SK-N-SH (cell line): ENCODE measurements at regions not wholly inside any gene's neighbourhood (a gene's known extent, or its start where the extent isn't known, plus 50 kb on each side); places are given as distances from the start of the nearest gene placed in this dataset.

ENCODE experiments used
- CTCF ChIA-PET: fragments of 300-600, 350-600 bp; formaldehyde crosslinking; extraction: SDS; loops from one replicate; lab custom pipeline; 2021; lab: Yijun Ruan, JAX
- POLR2A ChIA-PET: fragments of 350-600 bp; sonication (Branson Sonifier 250); formaldehyde crosslinking; extraction: SDS; loops from one replicate; lab custom pipeline; 2020; ENCODE audit warnings: antibody characterized with exemption, inconsistent platforms; lab: Yijun Ruan, JAX
- DNase-seq: peaks from one replicate; pipeline ENCODE4 v3.0.0; 2012
- H2AFZ ChIP-seq: fragments of 200-600 bp; sonication (generic); 2 replicates; pipeline ENCODE4 v1.8.1; 2016; ENCODE audit warnings: antibody characterized with exemption, mild to moderate bottlenecking, low read depth
- H3F3A ChIP-seq: fragments of 200-600 bp; sonication (generic); replicated peaks from 2 replicates; pipeline ENCODE3; 2016; ENCODE audit warnings: antibody characterized with exemption, mild to moderate bottlenecking; ENCODE audit not compliant: insufficient read depth
- H3K27ac ChIP-seq, 2 experiments: fragments of 200-500 bp in 1 of 2; fragments of 200-600 bp in 1 of 2; sonication (Bioruptor generic) in 1 of 2; sonication (generic), shearing (Covaris generic) in 1 of 2; 2 replicates each; pipeline versions ENCODE4 v1.5.1 to v1.6.1; 2014 to 2016; ENCODE audit warnings: low read depth in 2 of 2, inconsistent platforms in 1 of 2, low read length in 1 of 2, mild to moderate bottlenecking in 1 of 2, mixed read lengths in 1 of 2
- H3K27me3 ChIP-seq: fragments of 200-600 bp; sonication (generic), shearing (Covaris generic); 2 replicates; pipeline ENCODE4 v1.6.1; 2016; ENCODE audit warnings: mixed run types; ENCODE audit not compliant: insufficient read depth
- H3K36me3 ChIP-seq, 2 experiments: fragments of 200-500 bp in 1 of 2; fragments of 200-600 bp in 1 of 2; sonication (Bioruptor generic) in 1 of 2; sonication (generic) in 1 of 2; replicated peaks in 1 of 2; 2 replicates each; pipeline versions ENCODE3 to v1.5.1; 2014 to 2016; ENCODE audit warnings: low read length in 1 of 2, mild to moderate bottlenecking in 1 of 2; ENCODE audit not compliant: insufficient read depth in 2 of 2, control insufficient read depth in 1 of 2
- H3K4me1 ChIP-seq, 2 experiments: fragments of 200-500 bp in 1 of 2; fragments of 200-600 bp in 1 of 2; sonication (Bioruptor generic) in 1 of 2; sonication (generic), shearing (Covaris generic) in 1 of 2; 2 replicates each; pipeline versions ENCODE4 v1.5.1 to v1.6.1; 2014 to 2016; ENCODE audit warnings: low read depth in 1 of 2, low read length in 1 of 2, mixed run types in 1 of 2; ENCODE audit not compliant: insufficient read depth in 2 of 2, control insufficient read depth in 1 of 2
- H3K4me2 ChIP-seq: fragments of 200-600 bp; sonication (generic), shearing (Covaris generic); 2 replicates; pipeline ENCODE4 v1.6.1; 2017; ENCODE audit warnings: mixed run types
- H3K4me3 ChIP-seq, 2 experiments: fragments of 200-500 bp in 1 of 2; fragments of 200-600 bp in 1 of 2; sonication (Bioruptor generic) in 1 of 2; sonication (generic), shearing (Covaris generic) in 1 of 2; 2 replicates each; pipeline versions ENCODE4 v1.5.1 to v1.8.1; 2014 to 2016; ENCODE audit warnings: low read depth in 2 of 2, inconsistent platforms in 1 of 2, low read length in 1 of 2, mild to moderate bottlenecking in 1 of 2, mixed read lengths in 1 of 2, moderate library complexity in 1 of 2
- H3K79me2 ChIP-seq: fragments of 200-600 bp; sonication (generic); 2 replicates; pipeline ENCODE4 v1.8.1; 2017; ENCODE audit warnings: mild to moderate bottlenecking; ENCODE audit not compliant: insufficient read depth
- H3K9ac ChIP-seq: fragments of 200-600 bp; sonication (generic); 2 replicates; pipeline ENCODE4 v1.6.1; 2017; ENCODE audit warnings: mixed run types
- H3K9me2 ChIP-seq: fragments of 200-600 bp; sonication (generic); 2 replicates; pipeline ENCODE4 v1.6.1; 2017; ENCODE audit warnings: mixed run types
- H3K9me3 ChIP-seq: fragments of 200-600 bp; sonication (generic); 2 replicates; pipeline ENCODE4 v1.6.1; 2017; ENCODE audit warnings: mixed run types, mild to moderate bottlenecking, moderate library complexity
- H4K20me1 ChIP-seq: fragments of 200-600 bp; sonication (generic); 2 replicates; pipeline ENCODE4 v1.6.1; 2017; ENCODE audit warnings: mild to moderate bottlenecking, mixed run types; ENCODE audit not compliant: insufficient read depth
- CHD2 ChIP-seq: fragments of 150-350 bp; IDR thresholded peaks from 2 replicates; pipeline ENCODE4 v1.6.1; 2018; ENCODE audit warnings: low read length; ENCODE audit not compliant: partially characterized antibody
- CTCF ChIP-seq: fragments of 200-600 bp; sonication (generic); IDR thresholded peaks from 2 replicates; pipeline ENCODE4 v1.6.1; 2017; ENCODE audit warnings: antibody characterized with exemption, mild to moderate bottlenecking, moderate library complexity
- EP300 ChIP-seq, 2 experiments: IDR thresholded peaks; 2 replicates each; pipeline versions ENCODE4 v1.4.0 to v1.6.1; 2012; ENCODE audit warnings: borderline replicate concordance in 1 of 2, low read depth in 1 of 2, low read length in 1 of 2
- EZH2phosphoT487 ChIP-seq: fragments of 200-600 bp; sonication (generic); IDR thresholded peaks from 2 replicates; pipeline ENCODE4 v1.6.1; 2017; ENCODE audit warnings: low read depth, mixed run types, mild to moderate bottlenecking, antibody characterized with exemption, moderate library complexity, borderline replicate concordance
- FOXJ3 ChIP-seq: sonication (generic); formaldehyde crosslinking; IDR thresholded peaks from 2 replicates; pipeline ENCODE4 v1.5.1; 2020; ENCODE audit warnings: mild to moderate bottlenecking, missing genetic modification reagents
- FOXM1 ChIP-seq: IDR thresholded peaks from 2 replicates; pipeline ENCODE4 v1.4.0; 2012; ENCODE audit warnings: low read depth, mild to moderate bottlenecking
- GABPA ChIP-seq: IDR thresholded peaks from 2 replicates; pipeline ENCODE4 v1.4.0; 2012; ENCODE audit warnings: low read depth, mild to moderate bottlenecking
- JUND ChIP-seq: IDR thresholded peaks from 2 replicates; pipeline ENCODE4 v1.4.0; 2012
- MEF2A ChIP-seq: IDR thresholded peaks from 2 replicates; pipeline ENCODE4 v1.4.0; 2012; ENCODE audit warnings: low read depth, borderline replicate concordance
- MXI1 ChIP-seq: IDR thresholded peaks from 2 replicates; pipeline ENCODE4 v1.6.1; 2012; ENCODE audit warnings: mild to moderate bottlenecking, low read depth, low read length, improper control_type of control experiment
- POLR2AphosphoS5 ChIP-seq: IDR thresholded peaks from 2 replicates; pipeline ENCODE4 v1.6.1; 2012; ENCODE audit warnings: low read depth, low read length
- RFX5 ChIP-seq: IDR thresholded peaks from 2 replicates; pipeline ENCODE4 v1.6.1; 2012; ENCODE audit warnings: mild to moderate bottlenecking, improper control_type of control experiment, low read length
- RXRA ChIP-seq: IDR thresholded peaks from 2 replicates; pipeline ENCODE4 v1.4.0; 2012; ENCODE audit warnings: low read depth, mild to moderate bottlenecking, borderline replicate concordance
- SMC3 ChIP-seq: IDR thresholded peaks from 2 replicates; pipeline ENCODE4 v1.6.1; 2012; ENCODE audit warnings: low read depth, low read length, improper control_type of control experiment
- TCF12 ChIP-seq: IDR thresholded peaks from 2 replicates; pipeline ENCODE4 v1.4.0; 2012
- TEAD4 ChIP-seq: IDR thresholded peaks from 2 replicates; pipeline ENCODE4 v1.4.0; 2012; ENCODE audit warnings: mild to moderate bottlenecking, borderline replicate concordance; ENCODE audit not compliant: insufficient read depth
- USF1 ChIP-seq: IDR thresholded peaks from 2 replicates; pipeline ENCODE4 v1.4.0; 2012; ENCODE audit warnings: low read depth, borderline replicate concordance
- YY1 ChIP-seq: IDR thresholded peaks from 2 replicates; pipeline ENCODE4 v1.4.0; 2012; ENCODE audit warnings: low read depth, mild to moderate bottlenecking
- WGBS: methylation state at CpG from one replicate; pipeline ENCODE4 v1.1.6; 2017; ENCODE audit warnings: low lambda C conversion rate; 5-methylcytosine and 5-hydroxymethylcytosine counted together
- TF ChIP-seq, protein P1 (sequence below): IDR thresholded peaks from 2 replicates; pipeline ENCODE4; 2012
- TF ChIP-seq, protein P2 (sequence below): IDR thresholded peaks from 2 replicates; pipeline ENCODE4 v1.4.0; 2012; ENCODE audit warnings: low read depth
- TF ChIP-seq, protein P3 (sequence below): fragments of 150-350 bp; IDR thresholded peaks from 2 replicates; pipeline ENCODE4 v1.6.1; 2016; ENCODE audit warnings: mild to moderate bottlenecking, low read depth, low read length

- H3K9ac ChIP-seq: no peak overlapping the region
- H4K20me1 ChIP-seq: no peaks in the 10 kb centered on the region
- no peak overlapping the region for H3K27ac ChIP-seq
- H3K4me2 ChIP-seq: no peak overlapping the region
- H3K27me3 ChIP-seq: no peaks in the 10 kb centered on the region
- no peak for DNase-seq
- H3K4me3 ChIP-seq: no peak overlapping the region
- peaks cover 3% of the 10 kb centered on the region; the same call in 1 of the 2 replicates for H3K9me2 ChIP-seq
- H3F3A ChIP-seq: no peaks in the 10 kb centered on the region
- ChIA-PET POLR2A (no interaction called here), CTCF (no interaction called here)
- no peak overlapping the region for H2AFZ ChIP-seq
- no peaks in the 10 kb centered on the region for H3K9me3 ChIP-seq
- H3K36me3 ChIP-seq: no peaks in the 10 kb centered on the region
- no peaks in the 10 kb centered on the region for H3K4me1 ChIP-seq
- TF ChIP-seq RFX5 (no peak), EZH2phosphoT487 (no peak), CTCF (no peak), MXI1 (no peak), YY1 (no peak), POLR2AphosphoS5 (no peak), TEAD4 (no peak), SMC3 (no peak), RXRA (no peak), FOXJ3 (CRISPR knock-in tag) (no peak), FOXM1 (no peak)
- TF ChIP-seq, protein P1, sequence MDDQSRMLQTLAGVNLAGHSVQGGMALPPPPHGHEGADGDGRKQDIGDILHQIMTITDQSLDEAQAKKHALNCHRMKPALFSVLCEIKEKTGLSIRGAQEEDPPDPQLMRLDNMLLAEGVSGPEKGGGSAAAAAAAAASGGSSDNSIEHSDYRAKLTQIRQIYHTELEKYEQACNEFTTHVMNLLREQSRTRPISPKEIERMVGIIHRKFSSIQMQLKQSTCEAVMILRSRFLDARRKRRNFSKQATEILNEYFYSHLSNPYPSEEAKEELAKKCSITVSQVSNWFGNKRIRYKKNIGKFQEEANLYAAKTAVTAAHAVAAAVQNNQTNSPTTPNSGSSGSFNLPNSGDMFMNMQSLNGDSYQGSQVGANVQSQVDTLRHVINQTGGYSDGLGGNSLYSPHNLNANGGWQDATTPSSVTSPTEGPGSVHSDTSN: no peak
- 32% methylated on average over 1 of the region's 1 CpG for WGBS
- no peaks in the 10 kb centered on the region for H3K79me2 ChIP-seq
These were observed 407.7 kb upstream of the HTR1E start for GRCh38 chr6:86529635-86530034.

GRCh38 chr6:86526238-86526637 lies 411.1 kb upstream of the HTR1E start:
- CTCF ChIA-PET: interaction anchor here (0.6 kb wide), 1 partner anchor 10 kb away, joined by 3 read pairs; no protein-coding TSS in a partner anchor
- no peaks in the 10 kb centered on the region for H3K27me3 ChIP-seq
- H4K20me1 ChIP-seq: no peaks in the 10 kb centered on the region
- H3K4me3 ChIP-seq: no peak overlapping the region
- no peaks in the 10 kb centered on the region for H3K4me1 ChIP-seq
- TF ChIP-seq CHD2: no peak
- TF ChIP-seq USF1: no peak
- no peak for TF ChIP-seq JUND
- TF ChIP-seq GABPA: no peak
- TF ChIP-seq MEF2A: no peak
- TF ChIP-seq, protein P2, sequence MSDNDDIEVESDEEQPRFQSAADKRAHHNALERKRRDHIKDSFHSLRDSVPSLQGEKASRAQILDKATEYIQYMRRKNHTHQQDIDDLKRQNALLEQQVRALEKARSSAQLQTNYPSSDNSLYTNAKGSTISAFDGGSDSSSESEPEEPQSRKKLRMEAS: no peak
- TF ChIP-seq EP300 (IDR thresholded peaks at IDR 0.05; ENCODE audit: borderline replicate concordance in 1 of 2, low read depth in 1 of 2, low read length in 1 of 2): no peak
- TF ChIP-seq, protein P3, sequence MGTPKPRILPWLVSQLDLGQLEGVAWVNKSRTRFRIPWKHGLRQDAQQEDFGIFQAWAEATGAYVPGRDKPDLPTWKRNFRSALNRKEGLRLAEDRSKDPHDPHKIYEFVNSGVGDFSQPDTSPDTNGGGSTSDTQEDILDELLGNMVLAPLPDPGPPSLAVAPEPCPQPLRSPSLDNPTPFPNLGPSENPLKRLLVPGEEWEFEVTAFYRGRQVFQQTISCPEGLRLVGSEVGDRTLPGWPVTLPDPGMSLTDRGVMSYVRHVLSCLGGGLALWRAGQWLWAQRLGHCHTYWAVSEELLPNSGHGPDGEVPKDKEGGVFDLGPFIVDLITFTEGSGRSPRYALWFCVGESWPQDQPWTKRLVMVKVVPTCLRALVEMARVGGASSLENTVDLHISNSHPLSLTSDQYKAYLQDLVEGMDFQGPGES: no peak
- TF ChIP-seq RXRA: no peak
- no peak for TF ChIP-seq TCF12
- no peak for TF ChIP-seq EZH2phosphoT487
- TF ChIP-seq CTCF: no peak
- H3K36me3 ChIP-seq: no peaks in the 10 kb centered on the region
- no peaks in the 10 kb centered on the region for H3K9me2 ChIP-seq
- H3F3A ChIP-seq: no peaks in the 10 kb centered on the region
- no peak overlapping the region for H3K4me2 ChIP-seq
- POLR2A ChIA-PET: no interaction called here
- no peak overlapping the region for H3K27ac ChIP-seq
- WGBS: 14% methylated on average over 1 of the region's 1 CpG
- no peak overlapping the region for H2AFZ ChIP-seq
- no peak for DNase-seq
- no peak overlapping the region for H3K9ac ChIP-seq
- H3K9me3 ChIP-seq: peaks cover 4% of the 10 kb centered on the region; the same call in 1 of the 2 replicates
- H3K79me2 ChIP-seq: no peaks in the 10 kb centered on the region
